ENCODE measurements at regions not wholly inside any gene's neighbourhood (a gene's known extent, or its start where the extent isn't known, plus 50 kb on each side); places are given as distances from the start of the nearest gene placed in this dataset.

DNA sequence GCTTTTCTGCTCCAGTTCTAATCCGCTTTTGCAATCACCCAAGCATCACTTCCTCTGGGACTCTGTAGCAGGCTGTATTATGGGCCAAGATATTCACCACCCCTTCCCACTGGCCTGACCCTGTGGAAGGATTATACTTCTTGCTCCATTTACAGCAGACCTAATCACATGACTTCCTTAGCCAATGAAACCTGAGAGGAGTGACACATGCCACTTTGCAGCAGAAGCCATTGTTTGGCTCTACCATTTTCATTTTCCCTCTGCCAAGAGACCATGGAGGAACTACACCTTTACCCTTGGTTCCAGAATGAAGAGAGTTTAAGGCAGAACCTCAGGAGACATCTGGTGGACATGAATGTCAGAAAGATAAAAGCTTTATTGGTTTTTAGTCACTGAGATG, 134.9 kb upstream of the HSD17B12 start:
- no peak for DNase-seq (ENCODE audit: low spot score)

DNA sequence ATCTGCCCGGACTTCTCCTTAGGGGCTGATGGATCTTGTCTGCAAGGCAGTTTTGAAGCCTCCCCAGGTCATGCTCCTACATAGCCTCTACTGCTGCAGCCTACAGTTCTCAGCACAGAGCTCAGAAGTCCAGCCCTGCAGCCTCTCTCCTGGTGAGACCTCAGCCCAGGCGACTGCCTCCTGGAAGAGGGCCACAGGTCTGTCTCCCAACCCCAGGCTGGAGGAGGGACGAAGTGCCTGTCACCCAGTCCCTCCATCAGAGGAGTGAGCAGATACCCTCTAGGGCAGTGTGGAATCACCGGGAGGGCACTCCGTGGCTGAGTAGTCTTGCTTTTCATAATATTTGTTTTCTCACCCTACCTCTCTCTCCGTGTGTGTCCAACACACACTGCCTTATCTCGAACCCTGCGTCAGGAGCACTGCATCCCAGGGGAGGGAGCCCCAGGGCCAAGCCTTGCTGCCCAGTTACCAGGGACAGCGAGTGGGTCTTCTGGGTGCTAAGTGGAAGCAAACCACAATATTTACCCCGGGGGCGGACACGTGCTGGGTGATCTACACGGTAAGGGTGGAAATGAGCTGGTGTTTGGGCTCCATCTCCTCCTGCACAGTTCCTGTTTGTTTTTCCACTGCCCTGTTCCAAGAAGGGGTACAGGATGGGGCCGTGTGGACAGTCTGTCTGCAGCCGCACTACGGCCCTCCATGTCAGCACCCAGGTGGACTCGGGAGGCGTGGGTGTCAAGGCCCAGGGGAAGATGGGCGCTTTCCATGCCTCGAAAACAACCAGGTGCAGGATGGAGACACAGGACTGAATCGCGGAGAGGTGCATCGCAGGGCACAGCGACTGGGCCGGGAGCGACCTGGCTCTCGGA, 133.7 kb upstream of the HSD17B12 start:
- DNase-seq (ENCODE audit: low spot score): no peak

DNA sequence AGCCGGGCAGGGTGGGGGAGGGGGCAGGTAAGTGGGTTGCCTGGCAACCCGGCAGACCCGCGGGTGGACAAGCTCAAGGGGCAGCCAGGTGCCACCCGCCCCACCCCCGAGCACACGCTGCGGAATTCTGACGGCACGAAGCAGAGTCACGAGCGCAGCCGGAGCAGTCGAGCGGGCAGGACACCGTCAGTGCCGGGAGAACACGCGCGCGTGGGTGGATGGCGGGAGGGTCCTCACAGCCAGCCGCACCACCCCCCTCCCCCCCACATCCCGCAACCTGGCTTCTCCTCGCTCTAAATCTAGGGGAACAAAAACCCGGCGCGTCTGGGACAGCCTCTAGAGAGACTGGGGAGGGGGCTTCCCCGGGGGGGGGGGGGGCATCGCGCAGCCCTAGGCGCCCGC, 133.1 kb upstream of the HSD17B12 start:
- no peak for DNase-seq (ENCODE audit: low spot score)

DNA sequence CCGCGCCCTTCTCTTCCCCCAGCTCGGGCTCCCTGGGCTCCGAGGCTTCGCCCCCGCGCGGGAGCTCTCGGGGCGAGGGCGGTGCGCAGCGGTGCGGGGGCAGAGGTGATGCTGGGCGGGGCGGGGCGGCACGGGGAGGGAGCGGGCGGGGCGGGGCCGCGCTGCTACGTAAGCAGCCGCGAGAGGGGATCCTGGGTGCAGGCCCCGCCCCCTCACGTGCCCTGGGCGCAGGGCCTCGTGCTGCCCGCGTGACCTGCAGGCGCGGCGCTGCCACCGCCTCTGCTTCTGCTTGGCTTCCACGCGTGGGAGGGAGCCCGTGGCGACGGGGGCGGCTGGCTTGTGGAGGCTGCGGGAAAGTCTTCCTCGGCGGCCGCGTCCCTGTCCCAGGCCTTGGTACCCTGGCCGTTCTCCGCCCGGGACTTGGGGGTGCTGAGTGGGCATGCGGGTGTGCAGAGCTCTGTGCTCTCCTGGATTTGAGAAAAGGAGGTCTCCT, 132.6 kb upstream of the HSD17B12 start:
- no peak for DNase-seq (ENCODE audit: low spot score)

DNA sequence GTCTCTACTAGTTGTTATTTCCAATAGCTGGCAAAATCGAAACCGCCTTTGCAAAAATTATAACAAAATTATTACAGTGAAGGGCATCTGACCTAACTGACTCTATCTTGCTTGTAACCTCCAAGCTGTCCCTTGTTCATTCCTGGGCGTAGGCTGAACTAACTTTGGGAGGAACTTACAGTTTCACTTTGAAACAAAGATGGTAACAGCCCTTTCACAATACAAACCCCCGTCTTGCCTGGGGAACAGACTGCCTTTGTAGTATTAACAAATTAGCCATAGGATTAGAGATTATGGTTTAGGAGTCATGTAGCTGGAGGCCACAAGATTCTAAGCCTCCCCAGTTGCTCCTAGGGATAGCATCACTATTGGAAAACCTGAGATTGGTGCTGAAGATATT, 131.6 kb upstream of the HSD17B12 start:
- no peak for DNase-seq (ENCODE audit: low spot score)

DNA sequence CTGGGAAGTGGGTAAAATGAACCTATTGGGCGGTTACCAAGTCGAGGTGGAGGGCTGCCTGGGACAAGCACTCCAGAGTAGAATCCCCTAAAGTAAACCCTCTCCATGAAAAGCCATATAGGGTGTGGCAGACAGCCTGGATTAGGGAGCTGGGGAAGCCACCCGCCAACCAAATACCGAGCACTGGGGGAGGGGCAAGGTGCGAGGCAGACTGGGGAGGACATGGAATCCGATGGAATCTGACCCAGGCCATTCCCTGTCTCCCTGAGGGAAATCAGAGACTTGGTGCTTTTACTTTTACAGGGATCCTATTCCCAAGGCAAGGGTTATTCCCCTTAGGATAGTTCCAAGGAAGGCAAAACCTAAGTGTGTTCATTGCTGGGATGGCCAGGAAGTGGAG, 130.9 kb upstream of the HSD17B12 start:
- DNase-seq (ENCODE audit: low spot score): no peak

DNA sequence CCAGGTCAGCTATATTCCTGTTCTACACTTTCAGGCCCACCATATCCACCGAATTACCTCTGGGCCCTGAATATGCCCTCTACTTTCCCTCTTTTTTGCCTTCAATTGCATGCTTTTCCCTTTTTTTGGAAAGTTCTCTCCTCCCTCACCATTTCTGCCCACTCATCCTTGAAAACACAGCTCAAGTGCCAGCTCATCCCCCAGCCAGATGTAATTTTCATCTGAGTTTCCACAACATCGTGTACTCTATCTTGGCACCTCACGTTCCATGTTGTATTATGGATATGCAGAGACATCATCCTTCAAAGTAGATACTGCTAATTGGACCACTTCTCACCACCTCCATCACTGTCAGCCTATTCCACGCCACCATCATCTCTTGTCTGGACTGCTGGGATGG, 129.8 kb upstream of the HSD17B12 start:
- DNase-seq (ENCODE audit: low spot score): no peak

DNA sequence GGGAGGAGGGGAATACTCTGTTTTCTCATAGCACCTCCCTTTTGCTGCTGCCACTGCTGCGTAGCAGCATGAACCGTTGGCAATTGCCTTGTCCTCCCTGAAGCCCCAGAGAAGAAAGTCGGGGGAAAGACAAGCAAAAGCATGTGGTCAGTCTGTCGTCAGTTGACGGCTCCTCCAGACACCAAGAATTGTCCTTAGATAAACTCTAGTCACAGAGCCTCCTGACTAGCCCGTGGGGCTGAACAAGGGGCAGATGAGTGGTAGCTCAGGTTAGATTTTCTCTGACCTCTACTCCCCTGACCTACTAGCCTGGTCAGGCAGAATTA, 126.4 kb upstream of the HSD17B12 start:
- DNase-seq (ENCODE audit: low spot score): no peak

DNA sequence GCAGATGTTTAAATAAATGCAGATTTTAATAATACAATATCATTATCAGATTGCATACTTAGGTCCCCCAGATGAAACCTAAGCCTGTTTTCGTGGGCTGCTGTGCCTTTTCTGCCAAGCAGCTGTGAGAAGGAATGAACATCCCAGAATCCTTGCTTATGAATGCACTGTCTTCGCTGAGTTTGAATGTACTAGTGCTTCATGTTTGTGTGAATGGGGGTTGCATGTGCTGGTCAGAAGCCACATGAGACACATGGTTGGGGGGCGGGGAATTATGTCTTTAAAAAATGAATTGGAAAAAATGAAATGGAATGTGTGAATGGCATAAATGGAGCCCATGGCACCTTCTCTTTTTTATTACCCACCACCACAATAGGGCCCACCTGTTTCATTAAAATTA, 125.4 kb upstream of the HSD17B12 start:
- DNase-seq (ENCODE audit: low spot score): no peak

DNA sequence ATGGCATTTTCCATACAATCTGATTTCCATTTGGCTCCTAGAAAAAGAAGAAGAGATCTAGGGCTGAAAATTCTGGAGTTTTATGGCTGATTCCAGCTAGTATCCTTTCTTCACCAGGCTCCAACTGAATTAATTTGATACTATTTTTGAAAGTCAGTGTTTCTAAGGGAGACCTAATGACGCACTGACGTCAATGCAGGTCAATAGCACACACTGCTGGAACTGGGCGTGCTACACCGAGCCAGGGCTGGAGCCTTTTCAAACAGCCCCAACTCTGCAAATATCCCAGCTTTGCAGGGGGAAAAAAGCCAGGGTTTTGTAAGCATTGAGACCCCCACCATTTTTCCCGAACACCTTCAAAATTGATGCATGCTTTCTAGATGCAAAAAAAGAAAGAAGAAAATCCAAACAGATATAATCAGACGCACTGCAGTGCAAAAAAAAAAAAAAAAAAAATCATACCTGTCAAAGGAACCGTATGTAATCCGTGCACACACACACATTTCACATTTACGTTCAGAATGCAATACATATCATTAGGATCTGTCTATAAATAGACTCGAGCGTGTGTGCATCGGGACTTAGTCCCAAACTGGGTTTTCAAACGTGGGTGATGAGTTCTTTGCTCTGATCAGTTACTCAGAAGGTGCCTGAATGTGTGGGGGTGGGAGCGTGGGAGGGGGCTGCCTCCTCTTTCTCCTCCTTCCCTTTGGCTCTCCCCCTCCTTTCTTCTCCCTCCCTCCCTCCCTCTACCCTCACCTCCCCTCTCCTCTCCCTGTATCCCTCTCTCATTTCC, 124.5 kb upstream of the HSD17B12 start:
- no peak for DNase-seq (ENCODE audit: low spot score)

DNA sequence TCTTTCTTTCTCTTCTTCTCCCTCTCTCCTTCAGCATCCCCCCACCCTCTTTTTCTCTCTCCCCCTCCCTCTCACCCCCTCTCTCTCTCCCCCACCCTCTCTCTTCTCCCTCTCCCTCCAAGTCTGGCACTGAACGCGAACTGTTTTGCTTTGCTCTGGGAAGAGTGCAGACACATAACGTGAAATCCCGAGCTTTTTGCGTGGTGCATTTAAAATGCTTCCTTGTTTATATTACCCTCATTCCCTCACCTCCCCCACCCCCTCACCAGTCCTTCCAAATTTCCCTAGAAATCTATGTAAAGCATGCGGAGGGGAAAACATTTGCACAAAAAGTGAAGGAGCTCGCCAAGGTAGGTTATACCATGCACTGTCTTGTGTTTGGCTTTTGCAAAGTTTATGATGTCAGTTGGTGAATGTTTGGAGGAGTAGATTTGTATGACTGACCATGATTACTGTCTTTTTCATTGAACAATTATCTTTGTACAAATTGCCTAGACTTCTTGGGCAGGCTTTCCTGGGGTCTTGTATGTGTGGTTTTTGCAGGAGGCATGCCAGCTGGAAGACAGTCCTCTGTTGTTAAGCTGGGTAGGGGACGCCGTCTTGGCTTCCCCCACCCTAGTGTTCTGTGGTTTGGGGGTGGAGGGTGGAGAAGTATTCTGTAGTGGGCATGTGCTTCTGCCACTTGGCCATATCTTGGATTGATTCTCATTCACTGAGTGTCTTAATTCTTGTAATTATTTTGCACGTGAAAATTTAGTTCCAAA, 123.7 kb upstream of the HSD17B12 start:
- DNase-seq (ENCODE audit: low spot score): no peak

DNA sequence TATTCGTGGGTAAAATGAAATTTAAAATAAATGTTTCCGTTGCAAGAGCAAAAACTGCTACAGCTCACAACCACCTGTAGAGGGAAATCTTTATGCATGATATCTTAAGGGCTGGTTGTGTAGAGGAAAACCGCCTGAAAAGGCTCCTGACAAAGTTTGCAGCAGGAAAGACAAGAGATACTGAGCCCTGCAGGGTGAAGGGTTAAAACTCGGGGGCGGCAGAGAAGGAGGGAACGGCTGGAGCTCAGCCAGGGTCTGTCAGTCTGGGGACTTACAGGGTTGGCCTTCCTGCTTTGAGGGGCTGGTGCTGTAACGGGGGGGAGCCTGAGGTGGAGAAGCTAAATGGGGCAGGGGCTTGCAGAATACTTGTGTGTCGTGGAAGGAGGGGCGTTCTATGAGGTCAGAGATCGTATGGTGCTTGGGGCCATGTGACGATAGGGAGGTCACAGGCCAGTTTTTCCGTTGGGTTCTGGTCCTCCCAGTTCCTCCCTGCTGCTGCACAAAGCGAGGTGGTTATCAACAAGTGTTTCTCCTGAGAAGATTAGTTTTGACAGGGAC, 122.9 kb upstream of the HSD17B12 start:
- no peak for DNase-seq (ENCODE audit: low spot score)

DNA sequence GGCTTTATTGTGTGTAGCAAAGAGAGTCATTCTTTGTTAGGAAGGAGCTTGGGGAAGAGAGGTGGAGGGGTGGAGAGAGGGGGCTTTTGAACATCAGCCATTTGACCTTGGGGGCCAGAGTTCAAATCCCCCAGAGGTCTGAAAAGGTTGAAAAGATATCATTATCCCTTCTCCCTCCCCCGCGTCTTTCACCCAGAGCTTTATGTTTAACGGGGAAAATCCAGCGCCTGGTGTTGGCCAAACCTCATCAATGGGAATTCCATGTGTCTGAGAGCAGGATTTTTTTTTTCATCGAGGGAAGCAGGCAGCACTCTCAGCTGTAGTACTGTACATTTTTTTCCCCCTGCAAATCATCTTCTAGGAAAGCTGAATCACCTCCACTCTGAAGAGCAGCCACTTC, 122.4 kb upstream of the HSD17B12 start:
- no peak for DNase-seq (ENCODE audit: low spot score)

DNA sequence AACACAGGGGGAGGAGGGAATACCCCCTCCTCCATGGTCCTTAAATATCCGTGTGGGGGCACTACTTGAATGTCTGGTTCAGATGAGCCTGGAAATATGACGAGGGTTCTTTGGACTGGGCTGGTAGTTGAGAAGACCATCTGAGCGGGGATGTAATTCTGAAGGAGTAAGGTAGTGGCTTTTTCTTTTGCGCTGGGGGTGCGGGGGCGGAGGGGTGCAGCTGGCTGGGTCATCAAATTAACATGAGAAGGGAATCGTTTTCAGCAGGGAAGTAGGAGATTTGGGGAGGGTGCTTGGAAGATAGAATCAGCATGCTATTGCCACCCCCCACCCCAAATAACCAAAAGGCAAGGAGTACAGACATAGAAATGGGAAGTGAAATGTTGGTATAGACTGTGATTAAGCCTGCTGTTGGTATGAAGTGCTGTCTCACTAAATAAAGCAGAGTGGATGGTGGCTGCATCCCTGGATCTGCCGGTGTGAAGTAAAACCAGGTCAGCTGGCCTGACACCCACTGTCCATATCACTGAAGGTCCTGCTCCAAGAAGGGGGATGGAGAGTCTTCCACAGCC, 121.9 kb upstream of the HSD17B12 start:
- no peak for DNase-seq (ENCODE audit: low spot score)

DNA sequence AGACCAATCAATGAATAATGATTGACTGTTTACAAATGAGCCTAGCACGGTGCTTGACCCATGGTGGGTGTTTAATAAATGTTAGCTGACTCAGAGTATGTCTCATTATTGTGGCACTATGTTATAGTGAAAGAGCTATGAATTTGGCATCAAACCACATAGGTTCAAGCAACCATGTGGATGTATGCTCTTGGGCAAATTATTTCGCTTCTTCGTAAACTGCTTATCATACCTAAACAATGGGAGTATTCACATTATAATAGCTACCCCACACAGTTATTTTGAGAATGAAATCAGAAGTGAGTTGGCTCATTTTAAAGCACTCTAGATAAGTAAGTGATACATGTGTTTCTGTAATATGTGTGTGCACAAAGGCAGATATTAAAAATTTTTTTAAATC, 118.7 kb upstream of the HSD17B12 start:
- DNase-seq (ENCODE audit: low spot score): no peak

DNA sequence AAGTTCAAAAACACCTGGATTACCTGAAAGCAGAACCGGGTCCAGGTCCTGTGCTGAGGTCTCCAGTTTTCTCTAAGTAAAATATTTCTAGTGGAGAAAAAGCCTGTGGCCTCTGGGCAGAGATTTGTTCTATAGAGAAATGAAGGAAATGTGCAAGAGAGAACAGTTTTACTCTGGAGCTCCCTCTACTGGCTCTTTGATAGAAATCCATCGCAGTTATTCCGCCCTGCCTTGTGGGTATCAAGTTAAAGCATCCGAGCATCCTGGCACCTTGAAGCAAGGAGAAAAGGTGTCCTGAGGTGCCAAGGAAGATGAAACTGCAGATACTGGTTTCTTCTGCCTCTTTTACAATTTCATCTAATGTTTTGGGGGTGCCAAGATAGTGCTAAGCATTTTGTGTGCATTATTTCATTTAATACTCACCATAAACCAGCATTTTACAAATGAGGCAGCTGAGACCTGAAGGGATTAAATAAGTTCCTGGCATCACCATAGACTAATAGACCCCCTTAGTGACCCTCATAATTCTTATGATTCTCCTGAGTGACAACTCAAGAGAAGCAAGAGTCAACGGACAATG, 113.1 kb upstream of the HSD17B12 start:
- DNase-seq (ENCODE audit: low spot score): peak; percentile 55

DNA sequence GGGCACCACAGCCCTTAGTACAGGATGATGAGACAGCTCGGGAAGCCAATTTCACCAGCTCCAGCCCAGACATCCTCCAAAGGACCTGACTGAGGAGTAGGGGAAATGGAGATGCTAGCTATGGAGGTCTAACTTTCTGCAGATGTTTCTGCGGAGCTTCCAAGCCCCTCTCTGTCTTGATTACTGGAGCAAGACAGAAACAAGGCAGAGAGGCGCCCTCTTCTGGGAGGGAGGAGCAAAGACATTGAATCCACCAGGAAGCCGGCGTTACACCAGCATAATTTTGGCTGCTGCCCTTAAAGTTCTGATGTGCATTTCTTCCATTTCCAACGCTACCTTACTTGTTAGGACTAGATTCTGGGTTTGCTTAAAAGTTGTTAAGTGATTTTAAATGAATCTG, 107.3 kb upstream of the HSD17B12 start:
- peak; percentile 43 for DNase-seq (ENCODE audit: low spot score)

DNA sequence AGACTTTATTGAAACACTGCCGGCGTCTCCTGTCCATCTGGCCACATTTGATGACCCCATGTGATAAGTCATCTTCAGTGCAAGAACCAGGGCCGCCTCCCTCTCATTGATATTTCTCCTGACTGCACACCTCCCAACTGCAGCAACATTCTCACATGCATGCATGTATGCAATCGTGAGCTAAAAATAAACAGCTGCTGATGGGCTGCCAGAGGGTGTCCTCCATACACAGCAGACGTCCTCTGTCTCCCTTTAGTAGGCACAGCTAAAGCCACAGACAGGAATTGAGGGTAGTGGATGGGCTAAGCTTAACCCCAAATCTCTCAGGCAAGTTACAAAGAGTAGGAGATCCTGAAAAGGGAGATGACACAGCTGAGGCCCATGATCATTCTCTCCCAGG, 106.7 kb upstream of the HSD17B12 start:
- DNase-seq (ENCODE audit: low spot score): no peak

DNA sequence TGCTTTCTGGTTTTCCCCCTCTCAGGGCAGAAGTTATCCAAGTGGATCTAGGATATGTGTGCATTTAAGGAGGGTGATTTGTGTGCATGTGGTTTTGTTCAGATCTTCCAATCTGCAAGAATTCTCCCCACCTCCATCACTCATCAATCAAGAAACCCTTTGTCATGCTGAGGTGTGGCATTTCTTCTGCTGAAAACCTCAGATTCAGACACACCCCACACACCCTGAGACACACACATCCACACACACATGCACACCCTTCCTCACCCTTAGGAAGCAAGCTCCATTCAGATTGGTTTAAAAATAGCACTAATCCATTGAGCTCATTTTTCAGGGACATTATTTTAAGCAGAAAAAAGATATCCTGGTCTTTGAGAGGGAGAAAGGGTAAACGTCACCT, 106.1 kb upstream of the HSD17B12 start:
- DNase-seq (ENCODE audit: low spot score): no peak

DNA sequence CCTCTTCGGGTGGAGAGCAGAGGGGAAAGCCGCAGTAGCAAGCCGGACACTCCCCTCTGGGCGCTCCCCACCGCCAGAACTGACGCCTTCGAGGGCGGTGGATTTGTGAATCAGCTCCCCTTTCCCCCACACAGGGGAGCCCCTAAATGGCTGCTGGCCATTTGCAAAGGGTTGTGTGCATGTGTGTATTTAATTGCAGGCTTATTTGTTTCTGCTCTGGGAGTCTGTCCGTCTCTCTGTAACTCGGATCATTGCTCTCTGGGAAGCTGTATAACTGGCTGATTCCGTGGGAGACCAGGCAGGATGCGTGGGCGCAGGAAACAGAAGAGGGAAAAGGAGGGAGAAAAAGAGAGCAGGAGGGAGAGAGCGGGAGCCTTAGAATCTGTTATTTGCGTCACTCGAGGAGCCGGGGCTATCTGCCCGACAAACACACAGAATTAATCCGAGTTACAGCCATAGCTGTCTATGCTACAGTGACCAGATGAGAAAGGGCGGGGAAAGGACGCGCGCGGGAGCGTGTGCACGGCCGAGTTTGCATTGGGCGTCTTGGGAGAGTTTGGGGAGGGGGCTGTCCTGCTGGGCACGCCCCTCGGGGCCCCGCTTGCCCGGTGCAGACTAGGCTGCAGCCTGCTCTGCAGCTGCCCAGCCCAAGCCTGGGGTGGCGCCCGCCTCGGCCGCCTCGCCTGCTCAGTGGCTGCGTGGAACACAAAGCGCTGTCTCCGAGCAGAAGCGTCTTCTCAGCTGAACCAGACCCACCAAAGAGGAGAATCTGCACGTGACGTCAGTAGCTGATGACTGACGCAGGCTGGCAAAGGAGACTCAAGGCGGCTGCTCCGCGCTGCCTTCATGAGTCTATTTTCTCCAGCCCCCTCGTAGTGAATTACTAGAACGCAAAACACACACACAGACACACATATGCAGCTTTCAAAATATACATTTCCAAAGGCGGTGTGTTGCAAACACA, 105.3 kb upstream of the HSD17B12 start:
- no peak for DNase-seq (ENCODE audit: low spot score)

Data from germinal center (tissue), 1 donor.